ENCODE measurements at regions not wholly inside any gene's neighbourhood (a gene's known extent, or its start where the extent isn't known, plus 50 kb on each side); places are given as distances from the start of the nearest gene placed in this dataset.
A peak's percentile ranks its signal among the peaks of the same experiment; 100 is the strongest.
"Not testable (repeated sequence)": the region's sequence is repeated elsewhere in the genome, so short reads cannot be mapped to it uniquely, and the experiment has no call there.

GRCh38 chr12:73529231-73529630 lies 1008.4 kb upstream of the ATXN7L3B start:
- DNase-seq (ENCODE audit: low read depth), result no peak

GRCh38 chr12:73529954-73530353 lies 1007.7 kb upstream of the ATXN7L3B start:
- no peak for DNase-seq (ENCODE audit: low read depth)

DNA sequence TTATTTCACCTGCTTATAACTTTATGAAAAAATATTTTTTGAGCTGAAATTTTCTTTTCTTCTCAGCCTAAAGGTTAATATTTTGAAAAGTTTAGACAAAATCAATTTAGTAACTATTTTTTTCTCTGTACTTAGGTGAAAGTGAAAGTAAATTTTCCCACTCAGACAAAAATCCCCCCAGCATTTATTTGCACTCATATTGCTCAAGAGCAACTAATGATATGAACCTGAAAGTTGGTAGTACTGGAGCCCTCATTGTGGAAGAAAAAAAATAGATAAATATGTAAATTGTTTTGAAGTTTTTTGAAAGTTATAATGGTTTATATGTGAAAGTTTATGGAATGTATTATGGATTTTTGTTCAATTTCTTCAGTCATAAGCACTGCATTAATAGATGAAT lies 1005.9 kb upstream of the ATXN7L3B start:
- DNase-seq (ENCODE audit: low read depth), result peak; percentile 2

DNA sequence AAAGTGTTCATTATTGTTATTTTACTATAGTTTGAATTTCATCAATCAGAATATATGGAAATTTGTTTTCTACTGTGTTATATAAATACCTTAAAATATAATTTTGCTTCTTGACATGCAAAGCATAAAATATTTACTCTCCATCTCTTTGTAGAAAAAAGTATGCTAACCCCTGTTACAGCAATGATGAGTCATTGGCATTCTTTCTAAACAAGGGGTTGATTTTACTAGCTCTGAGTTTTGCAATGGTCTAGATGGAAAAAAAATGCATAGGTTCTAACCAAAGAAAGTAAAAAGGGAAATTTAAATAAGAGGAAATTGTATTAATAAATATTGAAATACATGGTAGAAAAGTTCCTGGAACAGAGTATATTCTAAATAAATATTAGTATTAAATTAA lies 990.2 kb upstream of the ATXN7L3B start:
- no peak for DNase-seq (ENCODE audit: low read depth)

GRCh38 chr12:73585136-73585535 lies 952.5 kb upstream of the ATXN7L3B start:
- no peak for DNase-seq (ENCODE audit: low read depth)

- DNase-seq (ENCODE audit: low read depth), result no peak
Observed at GRCh38 chr12:73589220-73589619, 948.4 kb upstream of the ATXN7L3B start.

DNA sequence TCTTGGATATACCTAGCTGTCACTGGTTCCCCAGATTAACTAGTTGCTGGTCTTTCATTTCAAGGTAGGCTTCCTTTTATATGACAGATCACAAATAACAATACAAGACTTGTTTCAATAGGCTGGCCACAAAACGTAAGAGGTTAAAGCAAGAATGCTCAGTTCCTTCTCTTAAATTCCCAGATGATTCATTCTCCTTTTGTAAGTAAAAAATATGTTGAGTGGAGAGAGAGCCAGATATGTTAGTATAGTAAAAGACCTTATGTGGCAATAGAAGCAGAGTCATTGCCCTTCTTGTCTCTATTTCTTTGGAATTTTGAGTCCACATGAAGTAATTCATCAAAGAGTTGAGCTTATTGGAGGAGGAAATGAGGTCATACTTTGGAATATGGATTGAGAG lies 939.0 kb upstream of the ATXN7L3B start:
- peak; percentile 9 for DNase-seq (ENCODE audit: low read depth)

GRCh38 chr12:73599268-73599667 lies 938.4 kb upstream of the ATXN7L3B start:
- DNase-seq (ENCODE audit: low read depth), result no peak

GRCh38 chr12:73605925-73606324 lies 931.7 kb upstream of the ATXN7L3B start:
- DNase-seq (ENCODE audit: low read depth), result not testable (repeated sequence)

DNA sequence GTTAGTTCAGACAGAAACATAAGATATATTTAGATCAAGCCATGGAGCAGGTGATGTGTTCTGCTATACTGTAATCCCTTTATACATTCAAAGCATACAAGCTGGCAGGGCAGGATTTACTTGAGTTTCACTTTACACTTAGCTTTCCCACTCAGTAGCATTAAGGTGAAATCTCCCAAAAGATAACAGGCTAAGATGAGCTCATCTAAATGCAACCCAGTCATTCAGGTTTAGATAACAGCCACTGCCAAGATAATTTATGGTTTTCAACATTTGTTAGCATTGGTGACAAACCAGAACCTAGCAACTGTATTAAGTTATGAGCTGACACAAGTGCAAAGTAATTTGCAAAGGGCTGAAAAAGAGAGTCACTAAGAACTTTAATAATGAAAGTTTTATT lies 925.1 kb upstream of the ATXN7L3B start:
- no peak for DNase-seq (ENCODE audit: low read depth)

DNA sequence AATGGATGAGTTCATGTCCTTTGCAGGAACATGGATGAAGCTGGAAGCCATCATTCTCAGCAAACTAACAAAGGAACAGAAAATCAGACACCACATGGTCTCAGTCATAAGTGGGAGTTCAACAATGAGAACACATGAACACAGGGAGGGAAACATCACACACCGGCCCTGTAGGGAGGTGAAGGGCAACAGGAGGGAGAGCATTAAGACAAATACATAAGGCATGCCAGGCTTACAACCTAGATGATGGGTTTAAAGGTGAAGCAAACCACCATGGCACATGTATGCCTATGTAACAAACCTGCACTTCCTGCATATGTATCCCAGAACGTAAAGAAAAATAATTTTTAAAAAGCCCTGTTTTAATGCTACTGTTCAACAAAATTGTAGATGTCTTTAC lies 914.2 kb upstream of the ATXN7L3B start:
- DNase-seq (ENCODE audit: low read depth), result no peak

- DNase-seq (ENCODE audit: low read depth), result no peak
Observed at GRCh38 chr12:73625226-73625625, 912.4 kb upstream of the ATXN7L3B start.

DNA sequence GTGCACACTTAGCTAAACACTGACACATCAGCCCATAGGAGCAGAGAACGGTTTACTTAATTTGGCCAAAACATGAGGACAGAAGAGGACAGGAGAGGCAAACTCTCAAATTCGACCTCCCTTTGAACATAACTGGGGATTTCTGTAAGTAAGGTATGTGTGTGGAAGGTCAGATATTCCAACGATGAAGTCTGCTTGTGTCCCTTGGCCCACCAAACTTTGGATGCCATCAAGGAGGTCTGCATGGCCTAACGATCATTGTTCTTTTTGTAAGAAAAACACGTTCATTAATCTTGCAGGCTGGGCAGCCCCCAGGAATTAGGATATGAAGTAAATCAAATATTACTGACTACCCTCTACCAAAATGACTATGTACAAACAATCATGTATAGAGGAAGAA lies 908.5 kb upstream of the ATXN7L3B start:
- DNase-seq (ENCODE audit: low read depth), result no peak

- no peak for DNase-seq (ENCODE audit: low read depth)
Observed at GRCh38 chr12:73629893-73630831, 907.5 kb upstream of the ATXN7L3B start.

DNA sequence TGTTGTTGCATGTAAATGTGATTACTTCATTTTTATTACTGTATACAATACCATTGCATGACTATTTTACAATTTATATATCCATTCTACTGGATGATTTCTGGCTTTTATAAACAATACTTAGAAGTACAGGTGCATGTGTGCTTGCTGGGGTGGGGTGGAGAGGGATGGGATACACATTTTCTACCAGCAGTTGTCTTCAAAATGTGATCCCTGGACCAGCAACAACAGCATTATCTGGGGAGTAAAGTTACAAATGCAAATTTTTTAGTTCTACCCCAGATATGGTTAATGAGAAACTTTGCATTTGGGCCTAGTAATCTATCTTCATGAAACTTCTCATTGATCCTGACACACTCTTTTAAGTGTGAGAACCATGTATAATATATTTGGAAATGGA lies 905.4 kb upstream of the ATXN7L3B start:
- DNase-seq (ENCODE audit: low read depth), result no peak

DNA sequence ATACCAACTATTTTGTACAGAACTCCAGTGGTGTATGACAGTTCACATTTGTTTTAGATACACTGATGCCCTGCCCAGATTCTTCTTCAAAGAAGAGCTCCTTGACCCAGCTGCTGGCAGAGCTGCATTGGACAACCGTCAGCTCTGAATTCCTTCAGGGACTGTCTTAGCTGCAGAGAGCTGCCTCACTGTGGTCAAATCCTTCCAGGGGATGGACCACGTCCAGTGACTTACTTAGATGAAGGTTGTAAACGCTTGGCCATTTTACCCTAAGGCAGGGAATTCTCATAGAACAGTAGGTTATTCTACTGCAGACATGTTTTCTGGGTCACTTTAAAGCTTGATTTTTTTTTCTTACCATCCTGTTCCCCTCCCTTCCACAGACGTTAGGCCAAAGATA lies 905.0 kb upstream of the ATXN7L3B start:
- no peak for DNase-seq (ENCODE audit: low read depth)

GRCh38 chr12:73639397-73639796 lies 898.2 kb upstream of the ATXN7L3B start:
- DNase-seq (ENCODE audit: low read depth), result not testable (repeated sequence)

DNA sequence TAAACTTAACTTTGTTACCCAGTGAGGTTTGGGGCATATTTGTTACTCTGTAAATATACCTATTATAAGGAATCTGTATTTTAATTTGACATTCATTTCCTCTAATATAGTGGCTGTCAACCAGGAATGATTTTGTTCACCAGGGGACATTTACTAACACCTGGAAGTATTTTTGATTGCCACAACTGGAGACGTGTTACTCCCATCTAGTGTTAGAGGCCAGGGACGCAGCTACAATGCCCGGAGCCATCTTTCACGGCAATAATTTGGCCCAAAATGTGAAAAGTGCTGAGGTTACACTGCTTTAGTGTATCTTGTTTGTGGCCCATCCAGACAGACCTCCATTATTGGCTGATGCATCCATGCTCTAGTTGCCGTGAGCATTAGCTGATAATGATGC lies 881.3 kb upstream of the ATXN7L3B start:
- no peak for DNase-seq (ENCODE audit: low read depth)

DNA sequence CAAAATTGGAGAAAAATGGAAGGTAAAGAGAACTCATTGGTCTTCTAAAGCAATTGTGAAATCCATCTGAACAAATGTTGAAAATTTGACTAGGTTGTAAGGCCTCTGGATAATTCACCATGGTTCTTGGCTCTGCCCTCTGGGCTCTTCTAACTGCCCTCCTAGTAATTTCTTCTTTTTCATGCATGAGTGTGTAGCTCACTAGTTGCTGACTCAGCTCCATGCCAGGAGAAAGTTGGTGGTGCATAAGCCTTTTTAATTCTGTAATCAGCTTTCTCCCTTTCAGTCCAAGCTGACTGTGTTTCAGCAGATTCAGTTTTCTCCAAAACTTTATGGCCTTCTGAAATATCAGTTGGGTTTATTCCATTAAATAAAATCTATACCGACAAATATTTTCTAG lies 877.8 kb upstream of the ATXN7L3B start:
- no peak for DNase-seq (ENCODE audit: low read depth)

DNA sequence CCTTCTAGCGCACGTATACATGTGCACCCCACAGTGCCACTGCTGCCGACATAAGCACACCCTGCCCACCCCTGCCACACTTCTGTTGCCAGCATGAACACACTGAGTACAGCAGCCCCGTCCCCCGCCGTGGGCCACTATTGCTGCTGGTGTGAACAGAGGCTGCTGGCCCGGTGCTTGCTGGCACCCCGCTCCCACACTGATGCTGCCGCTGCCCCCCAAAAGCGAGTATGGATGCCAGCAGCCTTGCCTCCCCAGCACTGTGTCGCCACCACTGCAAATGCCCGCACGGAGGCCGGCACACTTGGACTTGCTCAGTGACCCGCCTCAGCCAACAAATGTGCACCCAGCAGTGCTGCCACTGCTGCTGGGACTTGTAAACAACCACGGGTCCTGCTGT lies 872.4 kb upstream of the ATXN7L3B start:
- DNase-seq (ENCODE audit: low read depth), result no peak

DNA sequence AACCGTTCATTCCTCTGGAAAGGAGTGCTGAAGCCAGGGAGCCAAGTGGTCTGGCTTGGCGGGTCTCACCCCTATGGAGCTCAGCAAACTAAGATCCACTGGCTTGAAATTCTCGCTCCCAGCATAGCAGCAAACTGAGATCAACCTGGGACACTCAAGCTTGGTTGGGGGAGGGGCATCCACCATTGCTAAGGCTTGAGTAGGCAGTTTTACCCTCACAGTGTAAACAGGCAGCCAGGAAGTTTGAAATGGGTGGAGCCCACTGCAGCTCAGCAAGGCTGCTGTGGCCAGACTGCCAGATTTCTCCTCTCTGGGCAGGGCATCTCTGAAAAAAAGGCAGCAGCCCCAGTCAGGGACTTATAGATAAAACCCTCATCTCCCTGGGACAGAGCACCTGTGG lies 866.1 kb upstream of the ATXN7L3B start:
- DNase-seq (ENCODE audit: low read depth), result not testable (repeated sequence)

- DNase-seq (ENCODE audit: low read depth), result no peak
Observed at GRCh38 chr12:73677520-73678291, 859.9 kb upstream of the ATXN7L3B start.

DNA sequence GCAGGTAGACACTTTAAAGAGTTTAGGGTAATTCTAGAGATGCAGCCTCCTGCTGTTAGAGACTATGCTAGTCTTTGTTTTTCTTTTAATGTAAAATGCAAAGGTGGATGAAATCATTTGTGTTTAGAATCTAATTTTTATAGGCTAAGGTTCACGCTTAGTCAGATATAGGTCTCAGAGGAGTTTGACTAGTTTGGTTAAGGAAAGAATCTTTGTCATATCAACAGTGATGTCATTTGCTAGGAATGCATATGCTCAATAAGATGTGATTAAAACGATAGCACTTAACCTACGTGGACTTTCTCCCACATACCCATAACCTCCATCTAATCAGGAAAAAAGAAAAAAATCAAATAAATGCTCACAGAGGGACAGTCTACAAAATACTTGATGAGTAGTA lies 859.3 kb upstream of the ATXN7L3B start:
- DNase-seq (ENCODE audit: low read depth), result no peak

Data from non-pigmented ciliary epithelial cell (primary cell).